Central memory CD8-positive, alpha-beta T cell (primary cell): ENCODE measurements at regions not wholly inside any gene's neighbourhood (a gene's known extent, or its start where the extent isn't known, plus 50 kb on each side); places are given as distances from the start of the nearest gene placed in this dataset.
"Not testable (repeated sequence)": the region's sequence is repeated elsewhere in the genome, so short reads cannot be mapped to it uniquely, and the experiment has no call there.

ENCODE experiments used
- ATAC-seq: fragments of 150-1000 bp; cut with Tn5 transposase; replicated peaks from 2 replicates; pipeline ENCODE4 v1.10.0; 2022; ENCODE audit warnings: mild to moderate bottlenecking, moderate FRiP score, moderate number of reproducible peaks; ENCODE audit not compliant: poor library complexity, severe bottlenecking; ENCODE audit errors: extremely low read depth
- DNase-seq, 2 donors: peaks; one replicate each; pipeline ENCODE4 v3.0.0; 2021; ENCODE audit warnings: low spot score in 2 of 2
- H3K27ac Mint-ChIP-seq: one replicate; pipeline ENCODE4 v1.8.0; 2022; ENCODE audit warnings: low read depth, mild to moderate bottlenecking, moderate library complexity, mixed read lengths
- H3K27me3 Mint-ChIP-seq: one replicate; pipeline ENCODE4 v1.8.0; 2022; ENCODE audit warnings: mixed read lengths
- H3K36me3 Mint-ChIP-seq: one replicate; pipeline ENCODE4 v1.8.0; 2022; ENCODE audit warnings: mild to moderate bottlenecking, moderate library complexity, mixed read lengths; ENCODE audit not compliant: insufficient read depth
- H3K4me1 Mint-ChIP-seq: one replicate; pipeline ENCODE4 v1.8.0; 2022; ENCODE audit warnings: mixed read lengths
- H3K4me3 Mint-ChIP-seq: one replicate; pipeline ENCODE4 v1.8.0; 2022; ENCODE audit warnings: mild to moderate bottlenecking, moderate library complexity, mixed read lengths
- H3K9me3 Mint-ChIP-seq: one replicate; pipeline ENCODE4 v1.8.0; 2022; ENCODE audit warnings: mixed read lengths

DNA sequence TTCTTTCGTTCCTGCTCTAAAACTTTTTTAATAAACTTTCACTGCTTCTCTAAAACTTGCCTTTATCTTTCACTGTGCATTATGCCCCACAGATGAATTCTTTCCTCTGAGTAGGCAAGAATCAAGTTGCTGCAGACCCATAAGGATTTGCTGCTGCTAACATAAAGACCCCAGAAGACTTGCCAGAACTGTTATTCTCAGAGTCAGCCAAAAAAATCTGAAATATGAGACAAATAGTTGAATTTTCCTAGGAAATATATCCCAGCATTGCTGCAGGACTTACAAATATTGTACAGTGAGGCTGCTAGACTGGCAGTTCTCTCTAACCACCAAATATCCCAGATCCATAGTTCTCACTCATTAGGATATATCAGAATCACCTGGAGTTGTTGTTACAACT lies 349.1 kb upstream of the FLRT2 start:
- ATAC-seq (no peak), DNase-seq (no peak)
- H3K27me3 Mint-ChIP-seq, result no peaks in the 10 kb centered on the region
- no peak overlapping the region for H3K27ac Mint-ChIP-seq
- peaks cover 24% of the 10 kb centered on the region for H3K9me3 Mint-ChIP-seq
- H3K4me1 Mint-ChIP-seq, result no peaks in the 10 kb centered on the region
- H3K4me3 Mint-ChIP-seq, result no peak overlapping the region
- H3K36me3 Mint-ChIP-seq, result no peaks in the 10 kb centered on the region

DNA sequence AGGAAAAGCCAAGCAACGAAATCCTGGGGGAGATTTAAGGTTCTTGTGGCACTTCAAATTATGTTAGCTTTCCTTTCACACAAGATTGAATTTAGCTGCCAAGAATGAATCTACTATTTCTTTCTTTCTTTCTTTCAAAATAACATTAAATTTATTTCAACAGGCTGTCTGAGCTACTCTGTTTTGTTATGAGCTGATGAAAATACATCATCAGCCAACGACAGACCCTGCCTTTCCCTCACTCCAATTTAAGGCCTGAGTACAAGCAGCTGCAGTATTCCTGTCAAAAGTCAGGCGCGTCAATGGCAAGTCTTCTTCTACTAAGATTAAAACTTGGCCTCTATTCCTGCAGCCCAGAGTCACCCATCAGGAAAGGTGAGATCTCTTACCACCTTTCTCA lies 347.7 kb upstream of the FLRT2 start:
- ATAC-seq (no peak), DNase-seq (no peak)
- Mint-ChIP-seq H3K27ac (no peak overlapping the region), H3K4me3 (no peak overlapping the region), H3K27me3 (no peaks in the 10 kb centered on the region), H3K9me3 (peaks cover 22% of the 10 kb centered on the region), H3K4me1 (no peaks in the 10 kb centered on the region), H3K36me3 (no peaks in the 10 kb centered on the region)

DNA sequence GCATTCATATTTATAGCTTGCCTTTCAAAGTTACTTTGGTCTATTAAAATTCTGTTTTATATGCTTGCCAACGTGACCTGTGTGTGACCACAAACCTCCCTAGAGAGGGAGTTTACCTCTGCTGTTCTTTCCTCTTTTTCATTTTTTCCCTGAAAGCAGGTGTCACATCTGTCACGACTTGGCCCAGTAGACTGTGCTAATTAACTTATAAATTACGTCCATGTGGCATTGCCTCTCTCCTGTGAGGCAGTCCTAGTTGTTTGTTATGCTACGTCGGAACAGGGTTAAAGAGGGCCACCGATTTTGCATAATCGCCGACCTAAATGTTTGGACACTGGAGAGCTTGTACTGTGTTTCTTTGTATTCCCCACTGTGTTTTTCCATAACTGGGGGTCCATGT lies 343.9 kb upstream of the FLRT2 start:
- no peak overlapping the region for H3K27ac Mint-ChIP-seq
- DNase-seq, result no peak
- H3K36me3 Mint-ChIP-seq, result no peaks in the 10 kb centered on the region
- H3K27me3 Mint-ChIP-seq, result no peaks in the 10 kb centered on the region
- H3K9me3 Mint-ChIP-seq, result peaks cover 21% of the 10 kb centered on the region
- ATAC-seq, result no peak
- H3K4me3 Mint-ChIP-seq, result no peak overlapping the region
- H3K4me1 Mint-ChIP-seq, result no peaks in the 10 kb centered on the region

DNA sequence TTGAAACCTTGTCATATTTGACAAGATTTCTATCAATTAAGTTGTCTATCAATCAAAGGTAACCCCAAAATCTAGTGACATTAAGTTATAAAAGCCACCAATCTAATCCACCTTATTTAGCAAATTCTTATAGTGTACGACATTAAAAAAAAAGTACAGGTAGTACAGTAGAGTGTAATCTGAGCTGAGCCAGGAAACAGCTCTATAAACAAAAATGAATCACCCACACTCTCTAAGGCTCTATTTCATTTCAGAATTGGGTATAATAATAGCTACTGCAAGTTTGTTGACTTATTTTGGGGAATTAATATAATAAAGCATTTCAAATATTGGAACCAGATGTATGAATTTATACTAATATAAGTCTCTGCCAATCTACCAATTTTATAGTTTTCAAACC lies 342.4 kb upstream of the FLRT2 start:
- Mint-ChIP-seq H3K27me3 (no peaks in the 10 kb centered on the region), H3K4me3 (no peak overlapping the region), H3K36me3 (no peaks in the 10 kb centered on the region), H3K9me3 (peaks cover 15% of the 10 kb centered on the region), H3K4me1 (no peaks in the 10 kb centered on the region), H3K27ac (no peak overlapping the region)
- DNase-seq (no peak), ATAC-seq (no peak)

DNA sequence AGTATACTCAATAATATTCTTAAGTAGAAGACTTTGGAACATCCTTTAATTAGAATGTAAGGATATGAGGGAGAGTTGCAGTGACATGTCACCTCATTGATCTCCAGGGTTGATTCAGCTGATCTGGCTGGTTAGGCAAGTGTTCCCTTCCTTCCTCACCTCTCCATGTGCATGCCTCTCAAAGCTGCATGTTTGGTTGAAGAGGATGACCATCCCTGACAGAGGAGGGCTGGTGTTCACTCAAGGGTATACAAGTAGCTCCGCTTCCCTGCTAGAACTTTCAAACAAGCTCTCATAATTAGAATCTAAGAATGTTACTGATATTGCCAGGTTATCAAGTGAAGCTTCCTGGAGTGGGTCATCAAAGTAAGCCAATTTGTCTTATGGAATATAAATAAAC lies 341.1 kb upstream of the FLRT2 start:
- no peaks in the 10 kb centered on the region for H3K4me1 Mint-ChIP-seq
- DNase-seq (no peak), ATAC-seq (no peak)
- no peak overlapping the region for H3K27ac Mint-ChIP-seq
- no peaks in the 10 kb centered on the region for H3K27me3 Mint-ChIP-seq
- H3K4me3 Mint-ChIP-seq, result no peak overlapping the region
- H3K9me3 Mint-ChIP-seq, result peaks cover 20% of the 10 kb centered on the region
- H3K36me3 Mint-ChIP-seq, result no peaks in the 10 kb centered on the region

DNA sequence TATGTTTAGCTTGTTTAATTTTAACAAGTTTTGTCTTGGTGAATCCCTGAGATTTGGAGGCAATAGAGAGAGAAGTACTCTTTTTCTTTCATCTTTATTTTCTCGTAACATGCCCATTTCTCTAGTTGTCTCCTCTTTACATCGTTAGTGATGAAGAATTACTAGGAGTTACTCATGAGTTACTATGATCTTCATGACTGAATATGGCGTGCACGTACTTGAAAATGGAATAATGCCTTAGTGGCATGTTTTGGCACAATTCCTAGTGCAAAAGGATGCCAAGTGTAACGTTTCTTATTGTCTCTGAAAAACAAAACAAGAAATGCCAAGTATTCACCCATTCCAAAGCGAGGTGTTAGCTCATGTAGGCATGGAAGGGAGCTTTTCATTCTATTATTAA lies 340.7 kb upstream of the FLRT2 start:
- H3K27ac Mint-ChIP-seq, H3K4me1 Mint-ChIP-seq, H3K4me3 Mint-ChIP-seq, H3K27me3 Mint-ChIP-seq, ATAC-seq, DNase-seq, H3K36me3 Mint-ChIP-seq: not testable (repeated sequence)
- peaks cover 23% of the 10 kb centered on the region for H3K9me3 Mint-ChIP-seq

DNA sequence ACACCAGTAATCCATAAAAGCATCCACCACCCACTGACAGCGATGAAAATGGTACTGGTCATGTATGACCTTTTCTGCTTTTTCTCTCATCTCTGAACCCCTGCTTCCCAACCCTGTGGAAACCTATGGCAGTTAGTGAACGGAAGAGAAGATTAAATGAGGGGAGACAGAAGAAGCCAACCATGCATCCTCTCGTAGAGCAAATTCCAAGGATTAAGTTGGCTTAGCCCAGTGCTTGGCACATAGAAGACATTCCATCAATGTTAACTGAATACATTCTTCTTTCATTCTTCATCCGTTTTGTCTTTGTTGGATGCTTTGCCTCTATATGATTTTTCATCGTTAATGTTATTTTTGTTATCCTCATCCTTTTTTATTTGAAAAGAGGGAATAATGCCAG lies 339.7 kb upstream of the FLRT2 start:
- no peak overlapping the region for H3K4me3 Mint-ChIP-seq
- peaks cover 30% of the 10 kb centered on the region for H3K9me3 Mint-ChIP-seq
- no peak overlapping the region for H3K27ac Mint-ChIP-seq
- no peak for DNase-seq
- no peaks in the 10 kb centered on the region for H3K36me3 Mint-ChIP-seq
- ATAC-seq, result no peak
- no peaks in the 10 kb centered on the region for H3K4me1 Mint-ChIP-seq
- no peaks in the 10 kb centered on the region for H3K27me3 Mint-ChIP-seq

DNA sequence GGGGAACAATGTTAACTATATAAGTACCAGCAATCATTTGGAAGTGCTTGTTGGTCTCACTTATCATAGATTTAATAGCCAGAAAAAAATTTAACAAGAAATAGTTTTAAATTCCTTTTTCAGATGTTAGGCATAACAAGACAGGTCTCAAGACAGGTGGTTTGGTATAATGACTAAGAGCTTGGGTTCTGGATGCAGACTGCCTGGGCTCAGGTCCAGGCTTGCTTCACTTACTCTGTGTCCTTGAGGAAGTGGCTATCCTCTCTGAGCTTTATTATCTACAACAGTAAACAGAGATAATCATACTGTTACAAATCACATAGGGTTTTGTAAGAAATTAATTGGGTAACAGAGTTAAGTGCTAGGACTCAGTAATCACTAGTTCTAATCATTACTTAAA lies 338.0 kb upstream of the FLRT2 start:
- H3K9me3 Mint-ChIP-seq, result peaks cover 26% of the 10 kb centered on the region
- H3K4me1 Mint-ChIP-seq, result no peaks in the 10 kb centered on the region
- H3K4me3 Mint-ChIP-seq, result no peak overlapping the region
- H3K36me3 Mint-ChIP-seq, result no peaks in the 10 kb centered on the region
- ATAC-seq (no peak), DNase-seq (no peak)
- no peaks in the 10 kb centered on the region for H3K27me3 Mint-ChIP-seq
- H3K27ac Mint-ChIP-seq, result no peak overlapping the region

DNA sequence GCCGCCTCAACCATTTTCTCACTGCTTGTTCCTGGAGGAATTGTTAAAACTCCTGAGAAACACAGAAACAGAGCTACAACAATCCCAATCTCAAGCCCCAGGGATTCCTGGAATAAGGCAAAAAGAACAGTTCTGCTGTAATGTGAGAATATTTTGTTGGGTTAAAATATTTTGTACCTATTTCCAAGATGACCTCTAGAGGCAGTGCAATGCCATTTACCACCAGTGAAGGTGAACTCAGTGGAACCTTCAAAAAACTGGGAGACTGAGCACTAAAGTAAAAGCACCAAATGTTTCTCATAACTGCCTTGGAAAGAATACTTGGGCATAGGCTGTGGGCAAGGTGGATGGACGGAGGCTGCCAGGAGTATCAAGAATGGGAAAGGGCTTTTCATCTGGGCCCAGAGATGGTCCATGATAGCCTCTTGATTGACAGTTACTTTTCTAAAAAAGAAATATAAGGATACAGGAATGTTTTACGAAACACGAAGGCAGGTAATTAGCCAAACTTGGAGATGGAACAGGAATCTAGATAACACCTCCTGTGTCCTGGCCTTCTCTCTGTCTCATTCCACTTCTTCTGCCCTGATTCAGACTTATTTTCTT lies 334.0 kb upstream of the FLRT2 start:
- Mint-ChIP-seq H3K36me3 (no peaks in the 10 kb centered on the region), H3K27me3 (no peaks in the 10 kb centered on the region), H3K27ac (no peak overlapping the region), H3K9me3 (peaks cover 20% of the 10 kb centered on the region), H3K4me3 (no peak overlapping the region), H3K4me1 (no peaks in the 10 kb centered on the region)
- ATAC-seq (no peak), DNase-seq (no peak)

DNA sequence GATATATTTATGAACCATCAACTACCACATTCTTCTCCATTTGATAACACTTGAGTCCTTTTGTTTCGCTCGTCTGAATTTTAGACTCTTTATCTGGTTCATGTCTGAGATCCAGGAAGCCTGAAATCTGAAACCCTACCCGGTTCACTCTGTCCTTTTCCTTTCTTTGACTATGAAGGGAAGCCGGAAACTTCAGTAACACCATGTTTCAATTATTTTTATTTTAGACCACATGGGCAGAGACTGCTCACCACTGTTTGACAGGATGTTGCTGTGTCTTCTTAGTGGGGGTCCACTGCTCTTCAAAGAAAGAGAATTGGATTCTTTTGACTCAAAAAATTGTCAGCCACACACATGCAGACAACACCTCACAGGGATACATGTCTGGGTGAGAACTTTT lies 331.9 kb upstream of the FLRT2 start:
- ATAC-seq, result no peak
- H3K36me3 Mint-ChIP-seq, result no peaks in the 10 kb centered on the region
- H3K4me1 Mint-ChIP-seq, result no peaks in the 10 kb centered on the region
- H3K4me3 Mint-ChIP-seq, result no peak overlapping the region
- H3K27ac Mint-ChIP-seq, result no peak overlapping the region
- H3K27me3 Mint-ChIP-seq, result no peaks in the 10 kb centered on the region
- no peak for DNase-seq
- peaks cover 19% of the 10 kb centered on the region for H3K9me3 Mint-ChIP-seq

DNA sequence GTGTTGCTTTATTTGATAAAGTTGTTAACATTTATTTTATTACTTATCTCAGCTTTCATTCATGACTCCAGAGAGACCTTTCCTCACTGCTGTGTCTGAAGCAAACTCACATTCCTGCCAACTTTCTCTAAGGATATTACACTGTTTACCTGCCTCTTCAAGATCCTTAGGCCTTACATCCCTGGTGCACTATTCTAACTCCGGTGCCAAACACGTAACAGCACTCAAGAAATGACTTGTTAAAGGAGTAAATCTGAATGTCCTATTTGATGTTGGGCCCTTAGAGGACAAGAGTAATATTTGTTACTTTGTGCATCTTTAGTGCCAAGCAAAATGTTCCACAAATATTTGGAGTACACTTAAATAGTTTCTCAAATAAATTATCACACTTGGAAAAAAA lies 324.1 kb upstream of the FLRT2 start:
- H3K27ac Mint-ChIP-seq, result no peak overlapping the region
- DNase-seq, result no peak
- no peaks in the 10 kb centered on the region for H3K36me3 Mint-ChIP-seq
- H3K27me3 Mint-ChIP-seq, result no peaks in the 10 kb centered on the region
- peaks cover 13% of the 10 kb centered on the region for H3K9me3 Mint-ChIP-seq
- no peak for ATAC-seq
- H3K4me3 Mint-ChIP-seq, result no peak overlapping the region
- H3K4me1 Mint-ChIP-seq, result no peaks in the 10 kb centered on the region

DNA sequence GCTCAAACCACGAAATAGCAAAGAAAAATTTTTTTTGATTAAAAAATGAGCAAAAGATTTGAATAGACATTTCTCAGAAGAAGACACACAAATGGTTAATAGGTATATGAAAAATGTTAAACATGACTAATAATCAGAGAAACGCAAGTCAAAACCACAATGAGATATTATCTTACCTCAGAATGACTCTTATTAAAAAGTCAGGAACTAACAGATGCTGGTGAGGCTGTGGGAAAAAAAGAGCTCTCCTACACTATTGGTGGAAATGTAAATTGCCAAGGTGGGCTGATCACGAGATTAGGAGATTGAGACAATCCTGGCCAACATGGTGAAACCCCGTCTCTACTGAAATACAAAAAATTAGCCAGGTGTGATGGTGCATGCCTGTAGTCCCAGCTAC lies 315.5 kb upstream of the FLRT2 start:
- no peaks in the 10 kb centered on the region for H3K4me1 Mint-ChIP-seq
- peaks cover 14% of the 10 kb centered on the region for H3K9me3 Mint-ChIP-seq
- H3K27ac Mint-ChIP-seq, result no peak overlapping the region
- ATAC-seq, result no peak
- no peaks in the 10 kb centered on the region for H3K27me3 Mint-ChIP-seq
- DNase-seq, result no peak
- no peak overlapping the region for H3K4me3 Mint-ChIP-seq
- no peaks in the 10 kb centered on the region for H3K36me3 Mint-ChIP-seq

DNA sequence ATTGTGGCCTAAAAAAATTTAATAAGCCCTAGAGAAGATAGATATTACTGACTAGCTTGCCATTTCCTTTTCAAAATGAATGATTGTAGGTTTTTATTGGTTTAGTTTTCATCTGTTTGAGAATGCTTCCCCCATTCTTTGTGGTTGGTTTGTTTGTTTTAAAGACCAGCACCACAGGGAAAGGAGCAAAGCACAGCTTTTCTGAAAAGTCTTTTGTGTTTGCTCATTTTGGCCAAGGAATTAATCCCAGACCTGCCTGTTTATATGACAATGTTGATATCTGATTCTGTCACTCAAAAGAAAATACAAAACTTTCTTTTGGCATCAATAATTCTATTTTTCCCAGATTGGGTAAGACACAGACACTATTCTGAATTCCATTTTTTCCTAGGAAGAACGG lies 312.5 kb upstream of the FLRT2 start:
- no peaks in the 10 kb centered on the region for H3K27me3 Mint-ChIP-seq
- peaks cover 7% of the 10 kb centered on the region for H3K9me3 Mint-ChIP-seq
- no peak overlapping the region for H3K4me3 Mint-ChIP-seq
- no peaks in the 10 kb centered on the region for H3K4me1 Mint-ChIP-seq
- DNase-seq (no peak), ATAC-seq (no peak)
- no peak overlapping the region for H3K27ac Mint-ChIP-seq
- no peaks in the 10 kb centered on the region for H3K36me3 Mint-ChIP-seq

DNA sequence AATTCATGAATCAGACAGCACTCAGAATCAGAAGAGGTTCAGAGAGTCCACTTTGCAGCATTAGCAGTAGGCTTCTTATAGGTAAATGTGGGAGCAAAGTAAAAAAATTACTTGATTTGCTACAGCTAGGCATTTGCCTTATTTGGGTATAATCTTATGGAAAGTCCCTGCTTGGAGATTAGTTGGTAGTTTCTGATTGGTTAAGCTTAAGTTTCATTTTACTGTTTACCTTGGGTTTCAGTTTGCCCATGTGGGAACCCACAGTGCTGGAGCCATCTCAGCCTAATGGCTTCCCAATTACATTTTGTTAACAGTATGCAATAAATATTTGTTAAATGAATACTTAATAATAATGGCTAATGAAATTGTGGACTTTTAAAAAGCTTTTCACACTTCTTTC lies 311.0 kb upstream of the FLRT2 start:
- Mint-ChIP-seq H3K27ac (no peak overlapping the region), H3K9me3 (no peaks in the 10 kb centered on the region), H3K36me3 (no peaks in the 10 kb centered on the region), H3K4me1 (no peaks in the 10 kb centered on the region), H3K27me3 (no peaks in the 10 kb centered on the region), H3K4me3 (no peak overlapping the region)
- ATAC-seq (no peak), DNase-seq (no peak)
